Breast epithelium (tissue), 3 donors: ENCODE measurements at regions not wholly inside any gene's neighbourhood (a gene's known extent, or its start where the extent isn't known, plus 50 kb on each side); places are given as distances from the start of the nearest gene placed in this dataset.

Experiments used
- CTCF ChIP-seq, 3 donors: fragments of 450-650 bp; IDR thresholded peaks; one replicate each; pipeline ENCODE4 v1.5.1; 2016 to 2017; ENCODE audit warnings: antibody characterized with exemption in 3 of 3, mild to moderate bottlenecking in 3 of 3, moderate library complexity in 3 of 3
- POLR2A ChIP-seq: fragments of 450-650 bp; IDR thresholded peaks from one replicate; pipeline ENCODE4 v1.6.1; 2016; ENCODE audit warnings: antibody characterized with exemption, mild to moderate bottlenecking, moderate library complexity

GRCh38 chr13:70720386-70720785, 612.1 kb upstream of the KLHL1 start:
- no peak for TF ChIP-seq CTCF (IDR thresholded peaks at IDR 0.05)
- TF ChIP-seq POLR2A, result no peak
